CD4-positive, alpha-beta T cell (primary cell): ENCODE measurements at regions not wholly inside any gene's neighbourhood (a gene's known extent, or its start where the extent isn't known, plus 50 kb on each side); places are given as distances from the start of the nearest gene placed in this dataset.

Experiments used
- ATAC-seq: fragments of 200-7000 bp; cut with Tn5 transposase; one replicate; pipeline ENCODE4 v1.10.0; 2022; ENCODE audit warnings: mild to moderate bottlenecking; ENCODE audit not compliant: poor library complexity
- CTCF ChIA-PET: fragments of 350-600 bp; sonication (Branson Sonifier 250); formaldehyde crosslinking; loops from one replicate; lab custom pipeline; 2021; ENCODE audit warnings: antibody characterized with exemption, inconsistent platforms; lab: Charles Lee
- POLR2A ChIA-PET: fragments of 350-600 bp; sonication (Branson Sonifier 250); formaldehyde crosslinking; loops from one replicate; lab custom pipeline; 2021; ENCODE audit warnings: antibody characterized with exemption, inconsistent platforms; lab: Charles Lee
- DNase-seq, 14 experiments: peaks; one replicate each; pipeline ENCODE4 v3.0.0-alpha.2; 2013 to 2020; ENCODE audit warnings: mixed read lengths in 2 of 14
- H3K27ac ChIP-seq, 2 donors: one replicate each; pipeline versions ENCODE4 v1.5.1 to v1.7.0; 2013; ENCODE audit warnings: low read length in 2 of 2, low read depth in 1 of 2, mild to moderate bottlenecking in 1 of 2
- H3K27me3 ChIP-seq, 2 experiments: 1 replicate in 1 of 2; 2 replicates in 1 of 2; pipeline versions ENCODE4 v1.6.1 to v1.7.0; 2013; ENCODE audit warnings: low read length in 2 of 2, control low read depth in 1 of 2, mild to moderate bottlenecking in 1 of 2, moderate library complexity in 1 of 2; ENCODE audit not compliant: insufficient read depth in 2 of 2, control insufficient read depth in 1 of 2
- H3K36me3 ChIP-seq: one replicate; pipeline ENCODE4 v1.6.1; 2013; ENCODE audit warnings: low read length, control low read depth; ENCODE audit not compliant: insufficient read depth
- H3K4me1 ChIP-seq: one replicate; pipeline ENCODE4 v1.6.1; 2013; ENCODE audit warnings: low read length, control low read depth; ENCODE audit not compliant: insufficient read depth
- H3K4me3 ChIP-seq: one replicate; pipeline ENCODE4 v1.5.1; 2013; ENCODE audit warnings: mild to moderate bottlenecking, low read length, moderate library complexity
- H3K9me3 ChIP-seq, 2 experiments: 1 replicate in 1 of 2; 2 replicates in 1 of 2; pipeline versions ENCODE4 v1.6.1 to v1.7.0; 2013; ENCODE audit warnings: low read length in 2 of 2, mild to moderate bottlenecking in 2 of 2, control low read depth in 1 of 2, moderate library complexity in 1 of 2; ENCODE audit not compliant: control insufficient read depth in 1 of 2, insufficient read depth in 1 of 2
- H3K27ac Mint-ChIP-seq: one replicate; pipeline ENCODE4 v1.8.0; 2020; ENCODE audit warnings: mixed read lengths
- H3K27me3 Mint-ChIP-seq: one replicate; pipeline ENCODE4 v1.8.0; 2021; ENCODE audit warnings: mixed read lengths
- H3K36me3 Mint-ChIP-seq: one replicate; pipeline ENCODE4 v1.8.0; 2021; ENCODE audit warnings: low read depth, mixed read lengths
- H3K4me1 Mint-ChIP-seq: one replicate; pipeline ENCODE4 v1.8.0; 2021; ENCODE audit warnings: low read depth, mixed read lengths
- H3K4me3 Mint-ChIP-seq: one replicate; pipeline ENCODE4 v1.8.0; 2020; ENCODE audit warnings: mild to moderate bottlenecking, mixed read lengths
- H3K9me3 Mint-ChIP-seq: one replicate; pipeline ENCODE4 v1.8.0; 2020; ENCODE audit warnings: mixed read lengths
- CTCF ChIP-seq: fragments of 200-600 bp; IDR thresholded peaks from one replicate; pipeline ENCODE4 v1.8.0; 2022; ENCODE audit warnings: antibody characterized with exemption, mild to moderate bottlenecking
- intact Hi-C, 2 experiments: fragments of 100-400 bp; cut with DNase I in 1 of 2; cut with micrococcal nuclease in 1 of 2; formaldehyde crosslinking; loops; one replicate each; pipeline versions ENCODE4 v1.15.1 to v1.9.0; 2023 to 2025; cut with DNase I, micrococcal nuclease

- POLR2A ChIA-PET: no interaction called here
- H3K27me3 ChIP-seq: peaks cover 15 to 39% of the 10 kb centered on the region in 2 experiments
- peaks cover 77% of the 10 kb centered on the region for H3K27me3 Mint-ChIP-seq
- no peak overlapping the region for H3K27ac Mint-ChIP-seq
- no peak for ATAC-seq
- no peak overlapping the region for H3K27ac ChIP-seq
- H3K4me1 Mint-ChIP-seq: no peaks in the 10 kb centered on the region
- no peak for DNase-seq
- no peak overlapping the region for H3K4me3 ChIP-seq
- no peaks in the 10 kb centered on the region for H3K4me1 ChIP-seq
- TF ChIP-seq CTCF: no peak
- H3K9me3 ChIP-seq: no peaks in the 10 kb centered on the region
- no peak overlapping the region for H3K4me3 Mint-ChIP-seq
- no peaks in the 10 kb centered on the region for H3K36me3 ChIP-seq
- H3K36me3 Mint-ChIP-seq: no peaks in the 10 kb centered on the region
- intact Hi-C loops: loop anchor here in 1 of 2 experiments (5.0 kb wide), 1 partner anchor 802 kb away; no protein-coding TSS in a partner anchor
- CTCF ChIA-PET: no interaction called here
- no peaks in the 10 kb centered on the region for H3K9me3 Mint-ChIP-seq
Observed at GRCh38 chr5:54889826-54890225, 95.6 kb downstream of the ESM1 start.

- H3K27ac ChIP-seq: no peak overlapping the region
- peaks cover 35 to 57% of the 10 kb centered on the region in 2 experiments for H3K27me3 ChIP-seq
Observed at GRCh38 chr5:54887663-54888062, 97.7 kb downstream of the ESM1 start.

GRCh38 chr5:54886866-54887265 is 98.5 kb downstream of the ESM1 start:
- H3K27ac Mint-ChIP-seq: no peak overlapping the region
- peaks cover 9% of the 10 kb centered on the region for H3K4me1 Mint-ChIP-seq
- ChIA-PET POLR2A (no interaction called here), CTCF (no interaction called here)
- H3K27me3 Mint-ChIP-seq: peaks cover 87% of the 10 kb centered on the region
- Histone ChIP-seq H3K36me3 (no peaks in the 10 kb centered on the region), H3K9me3 (peaks cover 0 to 6% of the 10 kb centered on the region in 2 experiments), H3K27me3 (peaks cover 41 to 60% of the 10 kb centered on the region in 2 experiments), H3K4me1 (peaks cover 12% of the 10 kb centered on the region), H3K27ac (no peak overlapping the region), H3K4me3 (no peak overlapping the region)
- H3K36me3 Mint-ChIP-seq: no peaks in the 10 kb centered on the region
- no peak overlapping the region for H3K4me3 Mint-ChIP-seq
- TF ChIP-seq CTCF: no peak
- DNase-seq (no peak), ATAC-seq (no peak)
- no peaks in the 10 kb centered on the region for H3K9me3 Mint-ChIP-seq
- intact Hi-C loops: loop anchor here in 1 of 2 experiments (5.0 kb wide), 1 partner anchor 805 kb away; no protein-coding TSS in a partner anchor

More at GRCh38 chr5:54887663-54888062, 97.7 kb downstream of the ESM1 start:
- no peak overlapping the region for H3K4me3 ChIP-seq
- DNase-seq: no peak
- CTCF ChIA-PET: no interaction called here
- peaks cover 0 to 6% of the 10 kb centered on the region in 2 experiments for H3K9me3 ChIP-seq
- TF ChIP-seq CTCF: no peak
- Mint-ChIP-seq H3K9me3 (no peaks in the 10 kb centered on the region), H3K4me3 (no peak overlapping the region), H3K27me3 (peaks cover 86% of the 10 kb centered on the region), H3K4me1 (peaks cover 9% of the 10 kb centered on the region), H3K27ac (no peak overlapping the region), H3K36me3 (no peaks in the 10 kb centered on the region)
- no peaks in the 10 kb centered on the region for H3K36me3 ChIP-seq
- POLR2A ChIA-PET: no interaction called here
- peaks cover 12% of the 10 kb centered on the region for H3K4me1 ChIP-seq
- intact Hi-C loops: loop anchor here in 1 of 2 experiments (5.0 kb wide), 1 partner anchor 805 kb away; no protein-coding TSS in a partner anchor
- ATAC-seq: no peak
